Thymus (tissue), 11 donors: ENCODE measurements at regions not wholly inside any gene's neighbourhood (a gene's known extent, or its start where the extent isn't known, plus 50 kb on each side); places are given as distances from the start of the nearest gene placed in this dataset.
A peak's percentile ranks its signal among the peaks of the same experiment; 100 is the strongest.

Experiments used
- DNase-seq, 9 donors: peaks; one replicate each; pipeline ENCODE4 v3.0.0-alpha.2; 2013; ENCODE audit warnings: low spot score in 9 of 9, low read depth in 6 of 9, missing footprints in 1 of 9
- H3K27ac ChIP-seq, 2 donors: one replicate each; pipeline ENCODE4 v1.5.1; 2013; ENCODE audit warnings: control low read depth in 1 of 2, low read depth in 1 of 2, low read length in 1 of 2, mild to moderate bottlenecking in 1 of 2, moderate library complexity in 1 of 2
- H3K27me3 ChIP-seq, 2 donors: one replicate each; pipeline ENCODE4 v1.5.1; 2013; ENCODE audit warnings: low read length in 1 of 2; ENCODE audit not compliant: control insufficient read depth in 2 of 2, insufficient read depth in 1 of 2
- H3K36me3 ChIP-seq, 2 donors: one replicate each; pipeline ENCODE4 v1.5.1; 2013; ENCODE audit warnings: low read length in 1 of 2, mild to moderate bottlenecking in 1 of 2, moderate library complexity in 1 of 2; ENCODE audit not compliant: control insufficient read depth in 2 of 2, insufficient read depth in 2 of 2
- H3K4me1 ChIP-seq, 2 donors: one replicate each; pipeline ENCODE4 v1.5.1; 2013; ENCODE audit warnings: low read length in 2 of 2; ENCODE audit not compliant: control insufficient read depth in 2 of 2, insufficient read depth in 2 of 2
- H3K4me3 ChIP-seq, 2 donors: one replicate each; pipeline ENCODE4 v1.5.1; 2013; ENCODE audit warnings: low read length in 2 of 2, control low read depth in 1 of 2, mild to moderate bottlenecking in 1 of 2
- H3K9me3 ChIP-seq, 2 donors: one replicate each; pipeline ENCODE4 v1.5.1; 2013; ENCODE audit warnings: low read length in 1 of 2, mild to moderate bottlenecking in 1 of 2; ENCODE audit not compliant: control insufficient read depth in 2 of 2, insufficient read depth in 1 of 2
- WGBS: extraction: QIAGEN DNeasy Blood & Tissue Kit; methylation state at CpG from one replicate; pipeline ENCODE4 v1.1.7; 2013; 5-methylcytosine and 5-hydroxymethylcytosine counted together
- donor health status: healthy.

- Histone ChIP-seq H3K4me1 (no peaks in the 10 kb centered on the region), H3K27me3 (no peaks in the 10 kb centered on the region), H3K9me3 (no peaks in the 10 kb centered on the region), H3K4me3 (no peak overlapping the region), H3K27ac (no peak overlapping the region), H3K36me3 (no peaks in the 10 kb centered on the region)
- 87% methylated on average over 8 of the region's 8 CpGs for WGBS
- peak in 1 of 9 donors; percentile 3 for DNase-seq
Observed at GRCh38 chr4:128558896-128559679, 250.4 kb upstream of the JADE1 start.

- Histone ChIP-seq H3K27me3 (no peaks in the 10 kb centered on the region), H3K9me3 (no peaks in the 10 kb centered on the region), H3K4me1 (peaks cover 0 to 3% of the 10 kb centered on the region in 2 donors), H3K36me3 (no peaks in the 10 kb centered on the region), H3K27ac (no peak overlapping the region), H3K4me3 (no peak overlapping the region)
- WGBS: 92% methylated on average over 3 of the region's 3 CpGs
- no peak for DNase-seq
Observed at GRCh38 chr4:128556756-128557155, 252.7 kb upstream of the JADE1 start.

DNA sequence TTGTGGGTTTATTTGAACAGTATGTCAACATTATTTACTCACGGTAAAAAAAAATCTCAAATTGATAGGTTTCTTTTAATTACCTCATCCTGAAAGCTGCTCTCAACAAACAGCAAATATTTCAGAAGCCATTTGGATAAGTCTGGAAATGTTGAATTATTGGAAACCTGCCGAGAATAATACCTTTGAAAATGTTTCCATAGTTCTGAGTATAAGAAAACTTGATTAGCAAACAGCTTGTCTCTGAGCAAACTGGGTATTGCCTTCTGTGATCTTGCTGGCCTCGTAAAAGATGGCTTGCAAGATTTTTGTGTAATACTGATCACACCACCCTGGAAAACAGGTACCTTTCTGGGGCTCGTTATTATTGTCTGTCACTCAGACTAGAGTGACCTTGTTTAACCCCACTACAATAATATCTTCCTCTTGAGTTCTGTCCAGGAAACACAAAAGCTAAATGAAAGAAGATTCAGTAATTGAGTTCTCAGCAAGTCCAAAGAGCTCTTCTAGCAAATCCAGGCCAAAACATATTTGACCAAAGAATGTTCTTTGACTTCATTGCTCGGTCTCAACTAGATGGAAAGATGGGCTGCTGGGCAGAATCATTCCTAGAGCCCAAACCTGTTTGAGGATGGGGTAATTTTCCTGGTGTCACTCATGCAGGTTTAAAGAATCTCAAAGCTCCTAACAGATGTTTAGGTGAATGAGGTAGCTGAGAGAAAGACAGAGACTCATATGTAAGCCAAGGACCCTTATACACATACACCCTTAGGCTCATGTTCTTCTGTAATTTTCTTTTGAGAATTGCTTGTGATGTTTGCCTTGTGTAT is 255.6 kb upstream of the JADE1 start:
- no peaks in the 10 kb centered on the region for H3K27me3 ChIP-seq
- H3K4me1 ChIP-seq: peaks cover 0 to 3% of the 10 kb centered on the region in 2 donors
- H3K27ac ChIP-seq: no peak overlapping the region
- no peaks in the 10 kb centered on the region for H3K36me3 ChIP-seq
- 56% methylated on average over 5 of the region's 5 CpGs for WGBS
- no peaks in the 10 kb centered on the region for H3K9me3 ChIP-seq
- peak in 1 of 9 donors; percentile 4 for DNase-seq
- H3K4me3 ChIP-seq: no peak overlapping the region

GRCh38 chr4:128552586-128552907 is 257.0 kb upstream of the JADE1 start:
- Histone ChIP-seq H3K27me3 (no peaks in the 10 kb centered on the region), H3K27ac (no peak overlapping the region)
- no peak for DNase-seq

GRCh38 chr4:128551280-128551679 is 258.2 kb upstream of the JADE1 start:
- Histone ChIP-seq H3K9me3 (no peaks in the 10 kb centered on the region), H3K27ac (no peak overlapping the region), H3K4me1 (peaks cover 0 to 3% of the 10 kb centered on the region in 2 donors), H3K36me3 (no peaks in the 10 kb centered on the region), H3K27me3 (no peaks in the 10 kb centered on the region), H3K4me3 (no peak overlapping the region)
- DNase-seq: no peak
- 96% methylated on average over 4 of the region's 4 CpGs for WGBS

More at GRCh38 chr4:128552586-128552907, 257.0 kb upstream of the JADE1 start:
- Histone ChIP-seq H3K4me3 (no peak overlapping the region), H3K9me3 (no peaks in the 10 kb centered on the region), H3K36me3 (no peaks in the 10 kb centered on the region), H3K4me1 (peaks cover 0 to 3% of the 10 kb centered on the region in 2 donors)
- 97% methylated on average over 4 of the region's 4 CpGs for WGBS

DNA sequence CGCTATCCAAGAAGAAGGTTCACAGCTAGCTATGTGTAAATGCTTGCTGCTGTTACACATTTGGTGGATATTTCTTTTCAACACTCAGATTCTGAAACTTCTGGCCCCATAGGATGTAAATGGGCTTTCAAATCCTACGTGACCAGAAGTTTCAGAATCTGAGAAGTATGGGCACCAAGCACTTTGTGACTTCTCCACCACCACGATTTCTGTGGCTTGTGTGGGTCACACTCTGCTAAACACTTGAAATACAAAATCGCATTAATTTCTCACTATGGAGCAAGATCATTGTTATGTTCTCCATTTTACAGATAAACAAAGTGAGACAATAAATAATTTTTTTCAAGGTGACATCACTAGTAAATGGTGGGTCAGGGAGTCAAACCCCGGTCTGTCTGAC is 259.4 kb upstream of the JADE1 start:
- DNase-seq: no peak
- Histone ChIP-seq H3K9me3 (no peaks in the 10 kb centered on the region), H3K36me3 (no peaks in the 10 kb centered on the region), H3K4me1 (peaks cover 0 to 3% of the 10 kb centered on the region in 2 donors), H3K4me3 (no peak overlapping the region), H3K27me3 (no peaks in the 10 kb centered on the region), H3K27ac (no peak overlapping the region)
- WGBS: 96% methylated on average over 5 of the region's 5 CpGs

DNA sequence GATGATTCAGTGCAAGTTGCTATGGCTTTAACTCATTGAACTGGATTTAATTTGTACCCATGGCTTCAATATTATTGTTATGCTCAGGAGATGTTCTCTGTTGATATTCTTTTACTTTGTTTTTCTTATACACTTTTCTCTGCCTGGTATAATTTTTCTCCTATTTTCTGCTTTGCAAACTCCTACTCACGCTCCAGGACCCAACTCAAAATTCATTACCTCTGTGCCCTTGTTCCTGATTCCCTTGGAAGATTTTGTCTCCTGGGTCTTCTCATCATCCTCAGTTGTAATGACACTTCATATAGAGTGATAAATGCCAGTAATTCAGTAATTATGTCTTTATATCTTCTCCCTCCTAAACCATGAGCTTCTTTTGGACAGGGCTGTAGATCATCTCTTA is 259.9 kb upstream of the JADE1 start:
- Histone ChIP-seq H3K4me3 (no peak overlapping the region), H3K36me3 (no peaks in the 10 kb centered on the region), H3K27me3 (no peaks in the 10 kb centered on the region), H3K4me1 (peaks cover 0 to 3% of the 10 kb centered on the region in 2 donors), H3K27ac (no peak overlapping the region), H3K9me3 (no peaks in the 10 kb centered on the region)
- no peak for DNase-seq
- WGBS: 98% methylated on average over 1 of the region's 1 CpG

- no peaks in the 10 kb centered on the region for H3K4me1 ChIP-seq
- WGBS: 97% methylated on average over 1 of the region's 1 CpG
- DNase-seq: no peak
Observed at GRCh38 chr4:128548381-128548780, 260.8 kb upstream of the PGRMC2 start.

DNA sequence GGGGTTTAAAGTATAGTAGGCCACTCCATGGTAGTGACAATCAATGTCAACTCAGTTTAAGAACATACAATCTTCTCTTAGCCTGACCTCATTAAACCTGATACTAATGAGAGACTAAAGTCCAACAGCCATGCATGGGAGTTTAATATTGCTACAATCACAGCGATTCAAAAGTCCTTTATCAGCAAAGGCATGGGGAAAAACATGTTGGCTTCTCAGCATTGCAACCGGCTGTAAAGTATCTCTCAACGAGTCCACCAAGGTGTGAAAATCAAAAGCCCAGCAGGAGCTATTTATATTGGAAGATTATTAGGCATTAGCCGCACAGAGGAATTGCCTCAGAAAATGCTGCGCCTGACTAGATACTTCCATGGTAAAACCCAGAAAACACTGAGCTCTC is 256.7 kb upstream of the PGRMC2 start:
- no peak for DNase-seq
- WGBS: 96% methylated on average over 5 of the region's 5 CpGs

More at GRCh38 chr4:128548381-128548780, 260.8 kb upstream of the PGRMC2 start:
- Histone ChIP-seq H3K27me3 (no peaks in the 10 kb centered on the region), H3K27ac (no peak overlapping the region), H3K9me3 (no peaks in the 10 kb centered on the region), H3K36me3 (no peaks in the 10 kb centered on the region), H3K4me3 (no peak overlapping the region)

More for the DNA sequence above, 256.7 kb upstream of the PGRMC2 start:
- no peaks in the 10 kb centered on the region for H3K9me3 ChIP-seq
- H3K4me3 ChIP-seq: no peak overlapping the region
- no peaks in the 10 kb centered on the region for H3K27me3 ChIP-seq
- H3K4me1 ChIP-seq: no peaks in the 10 kb centered on the region
- no peak overlapping the region for H3K27ac ChIP-seq
- no peaks in the 10 kb centered on the region for H3K36me3 ChIP-seq
